ENCODE measurements at regions not wholly inside any gene's neighbourhood (a gene's known extent, or its start where the extent isn't known, plus 50 kb on each side); places are given as distances from the start of the nearest gene placed in this dataset.
"Not testable (repeated sequence)": the region's sequence is repeated elsewhere in the genome, so short reads cannot be mapped to it uniquely, and the experiment has no call there.

DNA sequence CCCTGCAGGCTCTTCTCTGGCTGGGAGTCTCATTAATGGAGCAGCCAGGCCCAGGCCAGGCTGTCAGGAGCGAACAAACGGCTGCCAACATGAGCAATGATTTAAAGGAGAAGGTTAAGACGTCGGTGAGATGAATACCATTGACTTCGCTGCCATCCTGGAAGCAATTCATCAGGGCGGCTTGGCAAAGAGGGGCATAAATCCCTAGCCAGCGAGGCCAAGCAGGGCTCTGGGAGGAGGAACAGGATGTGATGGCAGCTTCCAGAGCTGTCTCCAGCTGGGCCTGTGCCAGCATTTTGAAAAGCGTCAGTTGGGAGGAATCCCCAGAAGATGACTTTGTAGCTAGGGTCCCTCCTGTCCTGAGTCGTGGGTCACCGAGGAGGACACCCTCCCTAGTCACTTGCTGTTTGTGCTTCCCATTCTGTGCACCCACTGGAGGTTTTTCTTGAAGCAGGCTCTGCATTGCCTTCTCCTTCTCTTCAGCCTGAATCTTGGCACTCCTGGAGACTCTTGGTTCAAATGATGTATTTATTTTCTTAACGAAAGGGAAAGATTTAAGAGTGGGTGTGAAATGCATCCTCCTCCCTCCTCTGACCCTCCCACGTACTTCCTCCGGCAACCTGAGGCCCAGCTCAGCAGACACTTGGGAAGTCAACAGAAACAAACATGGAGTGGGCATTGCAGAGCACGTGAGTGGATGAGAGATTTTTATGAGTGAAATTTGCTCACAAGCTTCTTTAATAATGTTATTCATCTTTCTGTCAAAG, 476.3 kb upstream of the CADM1 start:
- DNase-seq (no peak), ATAC-seq (no peak)
- Histone ChIP-seq H3K9me3 (ENCODE audit: control insufficient read depth, insufficient read depth, low read length) (no peaks in the 10 kb centered on the region), H3K27me3 (ENCODE audit: control insufficient read depth, insufficient read depth, low read length) (no peaks in the 10 kb centered on the region), H3K27ac (ENCODE audit: low read length) (no peak overlapping the region), H3K4me1 (ENCODE audit: control insufficient read depth, insufficient read depth, low read length) (no peaks in the 10 kb centered on the region), H3K36me3 (ENCODE audit: control insufficient read depth, insufficient read depth, low read length) (no peaks in the 10 kb centered on the region), H3K4me3 (ENCODE audit: low read length) (no peak overlapping the region)
- Mint-ChIP-seq H3K36me3 (no peaks in the 10 kb centered on the region), H3K4me1 (peaks cover 0 to 4% of the 10 kb centered on the region in 2 donors), H3K4me3 (no peak overlapping the region), H3K27ac (no peak overlapping the region), H3K9me3 (no peaks in the 10 kb centered on the region), H3K27me3 (ENCODE audit: low read depth in 2 of 2) (peaks cover 0 to 14% of the 10 kb centered on the region in 2 donors)
- TF ChIP-seq, protein P1, sequence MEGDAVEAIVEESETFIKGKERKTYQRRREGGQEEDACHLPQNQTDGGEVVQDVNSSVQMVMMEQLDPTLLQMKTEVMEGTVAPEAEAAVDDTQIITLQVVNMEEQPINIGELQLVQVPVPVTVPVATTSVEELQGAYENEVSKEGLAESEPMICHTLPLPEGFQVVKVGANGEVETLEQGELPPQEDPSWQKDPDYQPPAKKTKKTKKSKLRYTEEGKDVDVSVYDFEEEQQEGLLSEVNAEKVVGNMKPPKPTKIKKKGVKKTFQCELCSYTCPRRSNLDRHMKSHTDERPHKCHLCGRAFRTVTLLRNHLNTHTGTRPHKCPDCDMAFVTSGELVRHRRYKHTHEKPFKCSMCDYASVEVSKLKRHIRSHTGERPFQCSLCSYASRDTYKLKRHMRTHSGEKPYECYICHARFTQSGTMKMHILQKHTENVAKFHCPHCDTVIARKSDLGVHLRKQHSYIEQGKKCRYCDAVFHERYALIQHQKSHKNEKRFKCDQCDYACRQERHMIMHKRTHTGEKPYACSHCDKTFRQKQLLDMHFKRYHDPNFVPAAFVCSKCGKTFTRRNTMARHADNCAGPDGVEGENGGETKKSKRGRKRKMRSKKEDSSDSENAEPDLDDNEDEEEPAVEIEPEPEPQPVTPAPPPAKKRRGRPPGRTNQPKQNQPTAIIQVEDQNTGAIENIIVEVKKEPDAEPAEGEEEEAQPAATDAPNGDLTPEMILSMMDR (IDR thresholded peaks at IDR 0.05): no peak
- 79% methylated on average over 10 of the region's 14 CpGs for WGBS (ENCODE audit: insufficient coverage)
- intact Hi-C loops (cut with micrococcal nuclease): no loop called here

DNA sequence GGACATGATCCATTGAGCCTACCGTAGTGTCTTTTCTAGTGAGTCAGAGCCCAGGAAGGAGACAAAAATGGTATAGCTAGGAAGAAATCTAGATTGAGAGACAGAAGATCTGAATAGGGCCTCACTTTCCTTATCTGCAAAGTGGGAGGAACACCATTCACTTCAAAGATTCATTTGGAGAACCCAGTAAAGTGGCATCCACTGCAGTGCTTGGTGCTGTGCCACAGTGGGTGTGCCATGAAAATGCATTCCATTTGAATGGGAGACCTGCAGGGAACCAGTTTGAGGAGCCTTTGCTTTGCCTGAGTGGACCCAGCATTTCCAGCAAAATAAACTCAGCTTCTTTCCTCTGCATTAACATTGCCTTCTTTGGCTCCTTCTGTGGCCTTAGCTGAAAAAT, 470.5 kb upstream of the CADM1 start:
- H3K9me3 Mint-ChIP-seq: peaks cover 2 to 4% of the 10 kb centered on the region in 2 donors
- H3K27ac ChIP-seq (ENCODE audit: low read length): no peak overlapping the region
- WGBS (ENCODE audit: insufficient coverage): 100% methylated on average over 1 of the region's 1 CpG
- no peaks in the 10 kb centered on the region for H3K36me3 Mint-ChIP-seq
- H3K4me3 ChIP-seq (ENCODE audit: low read length): no peak overlapping the region
- no peak overlapping the region for H3K4me3 Mint-ChIP-seq
- H3K4me1 ChIP-seq (ENCODE audit: control insufficient read depth, insufficient read depth, low read length): no peaks in the 10 kb centered on the region
- ATAC-seq (no peak), DNase-seq (no peak)
- H3K36me3 ChIP-seq (ENCODE audit: control insufficient read depth, insufficient read depth, low read length): no peaks in the 10 kb centered on the region
- TF ChIP-seq, protein P1 (IDR thresholded peaks at IDR 0.05): no peak
- H3K27me3 Mint-ChIP-seq (ENCODE audit: low read depth in 2 of 2): peaks cover 0 to 20% of the 10 kb centered on the region in 2 donors
- H3K4me1 Mint-ChIP-seq: peaks cover 0 to 9% of the 10 kb centered on the region in 2 donors
- H3K27ac Mint-ChIP-seq: no peak overlapping the region
- H3K27me3 ChIP-seq (ENCODE audit: control insufficient read depth, insufficient read depth, low read length): no peaks in the 10 kb centered on the region
- intact Hi-C loops (cut with micrococcal nuclease): no loop called here
- H3K9me3 ChIP-seq (ENCODE audit: control insufficient read depth, insufficient read depth, low read length): no peaks in the 10 kb centered on the region

DNA sequence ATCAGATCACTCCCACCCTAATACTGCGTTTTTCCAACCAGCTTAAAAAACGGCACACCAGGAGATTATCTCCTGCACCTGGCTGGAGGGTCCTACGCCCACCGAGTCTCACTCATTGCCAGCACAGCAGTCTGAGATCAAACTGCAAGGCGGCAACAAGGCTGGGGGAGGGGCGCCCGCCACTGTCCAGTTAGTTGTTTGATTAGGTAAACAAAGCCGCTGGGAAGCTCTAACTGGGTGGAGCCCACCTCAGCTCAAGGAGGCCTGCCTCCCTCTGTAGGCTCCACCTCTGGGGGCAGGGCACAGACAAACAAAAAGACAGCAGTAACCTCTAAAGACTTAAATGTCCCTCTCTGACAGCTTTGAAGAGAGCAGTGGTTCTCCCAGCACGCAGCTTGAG, 463.0 kb upstream of the CADM1 start:
- H3K36me3 Mint-ChIP-seq; H3K4me3 Mint-ChIP-seq; H3K4me1 ChIP-seq (ENCODE audit: control insufficient read depth, insufficient read depth, low read length); H3K27ac Mint-ChIP-seq; H3K27me3 Mint-ChIP-seq (ENCODE audit: low read depth in 2 of 2); intact Hi-C loops (cut with micrococcal nuclease); ATAC-seq; H3K36me3 ChIP-seq (ENCODE audit: control insufficient read depth, insufficient read depth, low read length); H3K27ac ChIP-seq (ENCODE audit: low read length); H3K4me3 ChIP-seq (ENCODE audit: low read length); H3K4me1 Mint-ChIP-seq; DNase-seq; H3K27me3 ChIP-seq (ENCODE audit: control insufficient read depth, insufficient read depth, low read length); H3K9me3 Mint-ChIP-seq; H3K9me3 ChIP-seq (ENCODE audit: control insufficient read depth, insufficient read depth, low read length): not testable (repeated sequence)
- 86% methylated on average over 9 of the region's 9 CpGs for WGBS (ENCODE audit: insufficient coverage)

DNA sequence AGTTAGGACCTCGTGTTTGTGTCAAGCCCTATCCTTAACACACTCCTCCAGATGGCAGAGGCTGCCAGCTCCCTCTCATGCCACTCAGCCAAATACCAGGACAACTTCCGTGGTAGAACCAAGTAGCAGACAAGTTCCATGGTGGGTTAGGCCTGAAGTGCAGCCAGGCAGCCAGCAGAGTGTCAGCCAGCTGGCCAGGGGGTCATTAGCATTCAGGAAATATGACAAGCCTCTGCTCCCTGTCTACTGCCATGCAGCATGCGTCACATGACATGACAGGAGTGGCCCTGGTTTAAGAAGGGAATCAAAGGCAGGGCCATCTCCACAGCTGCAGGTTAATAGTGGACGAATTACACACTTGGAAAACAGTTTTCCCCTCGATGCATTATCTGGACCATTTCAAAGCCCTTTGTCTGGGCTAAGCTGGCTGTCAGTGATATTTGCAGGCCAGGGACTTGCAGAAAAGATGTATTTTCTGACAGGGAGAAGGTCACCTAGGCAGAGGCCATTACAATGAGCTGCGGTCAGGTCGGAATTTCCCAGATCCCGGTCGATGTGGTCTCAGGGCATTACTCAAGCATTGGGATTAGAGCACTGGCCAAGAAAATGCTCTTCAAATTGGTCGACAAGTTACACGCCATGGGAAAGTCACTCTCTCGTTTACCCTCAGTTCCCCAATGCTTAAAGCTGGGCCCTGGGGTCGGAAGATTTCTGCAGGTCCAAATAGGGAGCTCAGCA, 461.7 kb upstream of the CADM1 start:
- Histone ChIP-seq H3K9me3 (ENCODE audit: control insufficient read depth, insufficient read depth, low read length) (no peaks in the 10 kb centered on the region), H3K4me3 (ENCODE audit: low read length) (no peak overlapping the region), H3K27me3 (ENCODE audit: control insufficient read depth, insufficient read depth, low read length) (no peaks in the 10 kb centered on the region), H3K36me3 (ENCODE audit: control insufficient read depth, insufficient read depth, low read length) (no peaks in the 10 kb centered on the region), H3K27ac (ENCODE audit: low read length) (no peak overlapping the region), H3K4me1 (ENCODE audit: control insufficient read depth, insufficient read depth, low read length) (no peaks in the 10 kb centered on the region)
- Mint-ChIP-seq H3K9me3 (peaks cover 2 to 4% of the 10 kb centered on the region in 2 donors), H3K27ac (no peak overlapping the region), H3K4me1 (no peaks in the 10 kb centered on the region), H3K27me3 (ENCODE audit: low read depth in 2 of 2) (peaks cover 0 to 3% of the 10 kb centered on the region in 2 donors), H3K4me3 (no peak overlapping the region), H3K36me3 (no peaks in the 10 kb centered on the region)
- ATAC-seq (no peak), DNase-seq (no peak)
- TF ChIP-seq, protein P1 (IDR thresholded peaks at IDR 0.05): no peak
- 87% methylated on average over 13 of the region's 13 CpGs for WGBS (ENCODE audit: insufficient coverage)
- intact Hi-C loops (cut with micrococcal nuclease): loop anchor here (1.0 kb wide), 1 partner anchor 33 kb away; no protein-coding TSS in a partner anchor
